ENCODE measurements at regions not wholly inside any gene's neighbourhood (a gene's known extent, or its start where the extent isn't known, plus 50 kb on each side); places are given as distances from the start of the nearest gene placed in this dataset.

DNA sequence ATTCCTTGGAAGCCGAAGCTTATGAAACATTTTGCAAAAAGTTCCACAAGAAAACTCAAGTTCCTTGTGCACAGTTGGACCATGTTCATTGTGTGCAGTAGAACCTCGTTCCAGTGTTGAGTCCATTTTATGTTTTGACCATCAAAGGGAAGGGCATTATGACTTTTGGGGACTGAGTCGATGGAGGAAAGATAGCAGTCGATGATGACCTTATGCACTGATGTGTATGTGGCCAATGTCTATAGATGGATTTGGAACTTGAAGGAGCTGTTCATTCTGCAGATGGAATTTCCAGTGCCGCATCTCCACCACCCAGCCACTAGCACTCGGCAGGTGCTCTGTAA lies 71.5 kb upstream of the IGLL5 start:
- TF ChIP-seq CTCF (IDR thresholded peaks at IDR 0.05) (no peak), POLR2A (IDR thresholded peaks at IDR 0.05) (no peak)
